ENCODE measurements at regions not wholly inside any gene's neighbourhood (a gene's known extent, or its start where the extent isn't known, plus 50 kb on each side); places are given as distances from the start of the nearest gene placed in this dataset.

DNA sequence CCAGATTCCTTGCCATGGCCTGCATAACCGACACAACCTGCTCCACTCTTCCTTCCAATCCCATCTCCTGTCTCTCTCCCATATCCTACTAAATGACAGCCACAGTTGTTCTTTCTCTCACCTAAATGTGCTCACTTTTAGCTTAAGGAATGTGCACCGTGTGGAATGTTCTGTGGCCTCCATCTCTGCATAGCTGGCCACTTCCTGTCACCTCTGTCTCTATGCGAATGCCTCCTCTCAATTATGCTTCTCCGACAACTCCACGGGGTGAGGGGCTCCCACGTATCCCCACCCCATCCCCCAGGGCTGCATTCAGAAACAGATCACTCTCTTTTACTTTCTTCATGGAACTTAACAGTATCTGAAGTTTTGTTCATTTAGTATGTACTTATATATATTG, 110.7 kb downstream of the RAB18 start:
- DNase-seq (ENCODE audit: low read depth, low spot score) (no peak), FAIRE-seq (no peak)
- POLR2A ChIA-PET, result no interaction called here
- CTCF ChIA-PET, result no interaction called here
- no peak overlapping the region for H3K9ac ChIP-seq (replicated peaks; ENCODE audit: extremely low read depth, insufficient read depth, low read length)
- no peak overlapping the region for H2AFZ ChIP-seq (ENCODE audit: low read depth, low read length)
- dilution Hi-C loops (cut with MboI; ENCODE audit: extremely low pct_ligation_motif_present, low sequenced_read_pairs), result no loop called here
- no peaks in the 10 kb centered on the region for H3K79me2 ChIP-seq (ENCODE audit: control insufficient read depth, insufficient read depth, low read length)
- H4K20me1 ChIP-seq (replicated peaks; ENCODE audit: control insufficient read depth, extremely low read depth, insufficient read depth, low read length), result no peaks in the 10 kb centered on the region
- TF ChIP-seq, protein P1, sequence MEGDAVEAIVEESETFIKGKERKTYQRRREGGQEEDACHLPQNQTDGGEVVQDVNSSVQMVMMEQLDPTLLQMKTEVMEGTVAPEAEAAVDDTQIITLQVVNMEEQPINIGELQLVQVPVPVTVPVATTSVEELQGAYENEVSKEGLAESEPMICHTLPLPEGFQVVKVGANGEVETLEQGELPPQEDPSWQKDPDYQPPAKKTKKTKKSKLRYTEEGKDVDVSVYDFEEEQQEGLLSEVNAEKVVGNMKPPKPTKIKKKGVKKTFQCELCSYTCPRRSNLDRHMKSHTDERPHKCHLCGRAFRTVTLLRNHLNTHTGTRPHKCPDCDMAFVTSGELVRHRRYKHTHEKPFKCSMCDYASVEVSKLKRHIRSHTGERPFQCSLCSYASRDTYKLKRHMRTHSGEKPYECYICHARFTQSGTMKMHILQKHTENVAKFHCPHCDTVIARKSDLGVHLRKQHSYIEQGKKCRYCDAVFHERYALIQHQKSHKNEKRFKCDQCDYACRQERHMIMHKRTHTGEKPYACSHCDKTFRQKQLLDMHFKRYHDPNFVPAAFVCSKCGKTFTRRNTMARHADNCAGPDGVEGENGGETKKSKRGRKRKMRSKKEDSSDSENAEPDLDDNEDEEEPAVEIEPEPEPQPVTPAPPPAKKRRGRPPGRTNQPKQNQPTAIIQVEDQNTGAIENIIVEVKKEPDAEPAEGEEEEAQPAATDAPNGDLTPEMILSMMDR (IDR thresholded peaks at IDR 0.05; ENCODE audit: extremely low read depth in 1 of 2, insufficient read depth in 1 of 2, low read depth in 1 of 2, low read length in 2 of 2), result no peak
- H3K27ac ChIP-seq (ENCODE audit: insufficient read depth, low read depth, low read length), result no peak overlapping the region
- no peaks in the 10 kb centered on the region for H3K4me1 ChIP-seq (ENCODE audit: control insufficient read depth, extremely low read depth, insufficient read depth, low read length)
- peaks cover 0 to 2% of the 10 kb centered on the region in 2 experiments for H3K27me3 ChIP-seq (ENCODE audit: control insufficient read depth in 2 of 2, insufficient read depth in 2 of 2, low read length in 2 of 2)
- no TSS peak for BruUV-seq (replicated peaks)
- no peaks in the 10 kb centered on the region for H3K36me3 ChIP-seq (ENCODE audit: control insufficient read depth in 2 of 2, extremely low read depth in 1 of 2, insufficient read depth in 2 of 2, low read length in 2 of 2)
- H3K9me1 ChIP-seq (replicated peaks; ENCODE audit: control insufficient read depth, extremely low read depth, insufficient read depth, low read length), result no peaks in the 10 kb centered on the region
- intact Hi-C loops (cut with micrococcal nuclease), result no loop called here
- no peaks in the 10 kb centered on the region for H3K9me3 ChIP-seq (replicated peaks; ENCODE audit: control insufficient read depth, insufficient read depth, low read length)
- H3K4me2 ChIP-seq (ENCODE audit: insufficient read depth, low read length), result no peak overlapping the region
- no peak overlapping the region for H3K4me3 ChIP-seq (replicated peaks in 1 of 3; ENCODE audit: insufficient read depth in 1 of 3, low read depth in 1 of 3, low read length in 3 of 3)

GRCh38 chr10:27618036-27618615, 114.0 kb downstream of the RAB18 start:
- no peaks in the 10 kb centered on the region for H3K4me1 ChIP-seq (ENCODE audit: control insufficient read depth, extremely low read depth, insufficient read depth, low read length)
- H3K9ac ChIP-seq (replicated peaks; ENCODE audit: extremely low read depth, insufficient read depth, low read length), result no peak overlapping the region
- BruUV-seq (replicated peaks), result no TSS peak
- H3K79me2 ChIP-seq (ENCODE audit: control insufficient read depth, insufficient read depth, low read length), result no peaks in the 10 kb centered on the region
- TF ChIP-seq, protein P2, sequence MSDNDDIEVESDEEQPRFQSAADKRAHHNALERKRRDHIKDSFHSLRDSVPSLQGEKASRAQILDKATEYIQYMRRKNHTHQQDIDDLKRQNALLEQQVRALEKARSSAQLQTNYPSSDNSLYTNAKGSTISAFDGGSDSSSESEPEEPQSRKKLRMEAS (IDR thresholded peaks at IDR 0.05; ENCODE audit: insufficient read depth, insufficient read length), result no peak
- no peak for TF ChIP-seq POLR2A (IDR thresholded peaks at IDR 0.05; ENCODE audit: low read depth, low read length)
- TF ChIP-seq EZH2 (IDR thresholded peaks at IDR 0.05; ENCODE audit: borderline replicate concordance, low read depth, low read length, severe bottlenecking), result no peak
- TF ChIP-seq, protein P1 (IDR thresholded peaks at IDR 0.05; ENCODE audit: extremely low read depth in 1 of 2, insufficient read depth in 1 of 2, low read depth in 1 of 2, low read length in 2 of 2), result no peak
- TF ChIP-seq POLR2AphosphoS5 (IDR thresholded peaks at IDR 0.05; ENCODE audit: insufficient read depth, low read depth, low read length), result no peak
- TF ChIP-seq FOS (IDR thresholded peaks at IDR 0.05; ENCODE audit: borderline replicate concordance, insufficient read depth, low read length), result no peak
- no peak for TF ChIP-seq GATA2 (IDR thresholded peaks at IDR 0.05; ENCODE audit: insufficient read depth, insufficient read length, low read depth, low read length)
- no peak for TF ChIP-seq JUN (IDR thresholded peaks at IDR 0.05; ENCODE audit: borderline replicate concordance, insufficient read depth, insufficient read length, low read depth)
- TF ChIP-seq MYC (IDR thresholded peaks at IDR 0.05; ENCODE audit: low read depth, low read length), result no peak
- DNase-seq (ENCODE audit: low read depth, low spot score) (peak; percentile 50), FAIRE-seq (no peak)
- peaks cover 0 to 4% of the 10 kb centered on the region in 2 experiments for H3K27me3 ChIP-seq (ENCODE audit: control insufficient read depth in 2 of 2, insufficient read depth in 2 of 2, low read length in 2 of 2)
- H3K4me3 ChIP-seq (replicated peaks in 1 of 3; ENCODE audit: insufficient read depth in 1 of 3, low read depth in 1 of 3, low read length in 3 of 3), result no peak overlapping the region
- ChIA-PET CTCF (interaction anchor here (0.5 to 0.9 kb wide), 2 partner anchors 10 to 247 kb away, joined by 3 to 5 read pairs; no protein-coding TSS in a partner anchor), POLR2A (no interaction called here)
- no peak overlapping the region for H2AFZ ChIP-seq (ENCODE audit: low read depth, low read length)
- H3K4me2 ChIP-seq (ENCODE audit: insufficient read depth, low read length), result no peak overlapping the region
- no peak overlapping the region for H3K27ac ChIP-seq (ENCODE audit: insufficient read depth, low read depth, low read length)
- dilution Hi-C loops (cut with MboI; ENCODE audit: extremely low pct_ligation_motif_present, low sequenced_read_pairs), result no loop called here
- no peaks in the 10 kb centered on the region for H3K9me3 ChIP-seq (replicated peaks; ENCODE audit: control insufficient read depth, insufficient read depth, low read length)
- H4K20me1 ChIP-seq (replicated peaks; ENCODE audit: control insufficient read depth, extremely low read depth, insufficient read depth, low read length), result no peaks in the 10 kb centered on the region
- H3K36me3 ChIP-seq (ENCODE audit: control insufficient read depth in 2 of 2, extremely low read depth in 1 of 2, insufficient read depth in 2 of 2, low read length in 2 of 2), result no peaks in the 10 kb centered on the region
- intact Hi-C loops (cut with micrococcal nuclease), result no loop called here
- no peaks in the 10 kb centered on the region for H3K9me1 ChIP-seq (replicated peaks; ENCODE audit: control insufficient read depth, extremely low read depth, insufficient read depth, low read length)
